ENCODE measurements at regions not wholly inside any gene's neighbourhood (a gene's known extent, or its start where the extent isn't known, plus 50 kb on each side); places are given as distances from the start of the nearest gene placed in this dataset.

DNA sequence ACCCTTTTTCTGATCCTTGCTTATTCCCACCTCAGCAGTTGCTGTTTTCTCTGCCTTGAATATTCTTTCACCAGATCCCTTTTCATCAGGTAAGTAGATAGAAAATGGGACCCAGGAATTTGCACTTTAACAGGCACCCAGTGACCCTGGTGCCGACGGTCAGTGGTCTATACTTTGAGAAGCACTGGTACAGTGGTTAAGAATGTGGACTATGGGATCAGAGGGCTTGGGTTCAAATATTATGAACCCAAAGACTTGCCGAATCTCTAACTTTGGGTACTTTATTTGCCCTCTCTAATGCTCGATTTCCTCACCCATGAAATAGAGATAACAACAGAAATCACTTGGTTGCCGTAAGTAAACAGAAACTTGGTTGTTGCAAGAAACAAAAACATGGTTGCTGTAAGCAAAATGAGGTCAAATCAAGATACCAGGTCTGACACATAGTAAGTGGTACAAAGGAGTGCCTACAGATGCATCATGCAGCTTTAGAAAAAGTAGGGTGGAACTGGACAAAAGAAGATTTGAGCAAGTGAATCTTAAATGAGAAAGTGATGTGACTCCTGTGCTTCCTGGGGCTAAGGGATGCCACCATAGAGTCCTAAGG, 69.5 kb upstream of the GLS start:
- no peak for DNase-seq

DNA sequence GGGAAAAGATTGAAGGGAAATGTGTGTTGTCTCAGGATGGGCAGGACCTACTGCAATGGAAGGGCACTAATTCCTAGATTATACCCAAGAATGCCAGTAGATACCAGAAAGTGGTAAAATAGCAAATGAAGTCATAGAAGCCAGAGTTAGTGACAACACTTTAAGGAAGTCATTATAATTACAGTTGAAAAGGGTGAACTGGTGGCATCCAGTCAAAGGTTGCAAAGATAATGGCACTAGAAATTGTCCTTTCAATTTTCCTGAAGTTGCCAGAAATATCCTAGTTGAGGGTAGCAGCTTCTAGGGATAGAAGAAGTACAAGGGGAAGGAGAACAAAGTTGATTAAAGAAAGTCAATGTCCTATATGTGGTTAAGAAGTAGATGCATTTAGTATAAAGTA, 68.8 kb upstream of the GLS start:
- DNase-seq = no peak

DNA sequence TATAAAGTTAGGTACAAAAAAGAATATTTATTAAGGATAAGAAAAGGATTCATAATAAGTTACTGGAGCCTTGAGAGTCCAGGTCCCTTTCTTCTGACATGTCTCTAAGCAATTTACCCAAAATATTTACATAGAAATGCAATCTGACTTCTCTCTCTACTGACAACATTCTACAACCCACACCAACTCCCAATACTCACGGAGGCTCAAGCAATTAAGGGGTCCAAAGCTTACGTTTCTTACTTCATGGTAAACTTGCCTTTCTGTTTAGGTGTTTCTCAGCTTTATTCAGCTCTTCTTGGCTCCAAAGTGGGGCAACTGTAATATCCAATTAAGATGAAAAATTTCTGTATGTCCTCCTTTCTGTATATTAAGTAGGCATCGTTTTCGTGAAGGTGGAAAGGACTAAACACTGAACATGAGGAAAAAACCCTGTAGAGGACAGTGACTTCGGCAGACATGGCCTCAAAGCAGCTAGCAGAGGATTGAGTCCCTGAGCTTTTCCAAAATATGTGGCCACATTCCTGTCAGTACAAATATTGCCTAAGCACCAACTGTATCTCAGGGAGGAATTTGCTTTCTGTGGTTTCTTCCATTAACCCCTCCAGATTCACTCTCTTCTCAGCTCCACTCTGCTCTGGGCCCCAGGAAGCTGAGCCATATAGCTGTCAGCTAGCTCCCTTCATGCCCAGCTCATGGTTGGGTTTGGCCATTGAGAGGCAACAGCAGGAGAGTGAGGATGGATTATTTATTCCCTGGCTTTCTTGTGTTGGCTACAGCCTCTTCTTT, 67.9 kb upstream of the GLS start:
- DNase-seq = no peak

DNA sequence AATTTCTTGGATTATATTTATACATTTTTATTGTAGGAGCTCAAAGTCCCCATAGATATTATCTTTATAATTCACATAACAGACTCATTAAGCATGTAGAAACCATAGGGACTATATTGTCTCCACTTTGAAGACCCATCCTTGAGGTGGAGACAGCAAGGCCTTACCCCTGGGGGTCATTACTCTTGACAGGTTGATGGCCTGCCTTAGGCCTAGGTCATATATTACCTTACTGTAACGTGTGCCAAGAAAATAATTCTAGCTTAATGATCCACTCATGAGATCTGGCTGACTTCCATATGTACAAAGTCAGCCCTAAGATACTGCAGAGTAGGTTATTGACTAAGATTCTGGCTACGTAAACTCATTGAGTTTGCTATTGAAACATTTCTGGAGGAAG, 65.4 kb upstream of the GLS start:
- no peak for DNase-seq

- no peak for DNase-seq
Observed at GRCh38 chr2:190817082-190817481, 63.5 kb upstream of the GLS start.

DNA sequence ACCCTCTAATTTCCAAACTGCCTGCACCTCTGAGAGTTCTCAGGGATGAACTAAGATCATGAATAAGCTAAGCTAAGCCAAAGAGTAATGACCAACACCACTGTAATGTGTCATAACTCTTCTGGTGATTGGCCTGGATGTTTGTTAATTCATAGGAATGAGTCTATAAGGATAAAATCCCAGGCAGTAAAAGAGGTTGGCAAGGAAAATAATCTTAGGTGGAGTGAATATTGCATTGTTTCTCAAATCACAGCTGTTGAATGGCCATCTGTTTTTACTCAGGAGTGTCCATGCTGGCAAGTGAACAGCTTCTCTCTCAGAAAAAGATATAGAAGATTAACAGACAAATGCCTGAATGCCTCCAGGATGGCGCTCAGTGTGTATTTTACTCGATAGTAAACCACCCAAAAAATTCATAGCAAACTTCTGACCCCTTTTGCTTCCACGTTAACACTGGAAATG, 60.8 kb upstream of the GLS start:
- DNase-seq = no peak

GRCh38 chr2:190820416-190820815, 60.2 kb upstream of the GLS start:
- DNase-seq = no peak

DNA sequence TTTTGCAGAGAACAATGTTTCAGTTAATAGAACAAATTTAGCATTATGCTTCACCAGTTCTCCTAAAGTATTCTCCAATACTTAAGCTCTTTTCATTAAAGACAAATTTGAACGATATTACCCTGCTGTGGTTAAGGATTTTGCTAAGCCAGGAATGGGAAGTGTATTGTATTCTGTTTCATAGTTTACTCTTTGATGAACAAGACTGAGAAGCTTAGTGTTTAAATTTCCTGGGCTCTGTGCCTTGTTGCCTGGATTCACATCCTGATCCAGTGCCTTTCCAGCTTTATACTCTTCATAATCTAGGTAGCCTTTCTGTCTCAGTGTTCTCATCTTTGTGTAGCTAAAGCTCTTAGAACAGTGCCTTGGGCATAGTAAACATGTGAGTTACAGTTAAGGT, 58.6 kb upstream of the GLS start:
- no peak for DNase-seq

- DNase-seq = no peak
Observed at GRCh38 chr2:190827720-190828119, 52.9 kb upstream of the GLS start.

DNA sequence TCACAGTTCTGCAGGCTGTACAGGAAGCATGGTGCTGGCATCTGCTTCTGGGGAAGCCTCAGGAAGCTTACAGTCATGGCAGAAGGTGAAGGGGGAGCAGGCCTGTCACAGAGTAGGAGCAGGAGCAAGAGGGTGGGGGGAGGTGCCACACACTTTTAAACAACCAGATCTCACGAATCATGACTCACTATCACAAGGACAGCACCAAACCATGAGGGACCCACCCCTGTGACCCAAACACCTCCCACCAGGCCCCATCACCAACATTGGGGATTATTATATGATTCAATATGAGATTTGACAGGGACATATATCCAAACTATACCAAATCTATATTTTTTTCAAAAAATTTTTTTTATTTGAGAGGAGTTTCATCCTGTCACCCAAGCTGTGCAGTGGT, 51.0 kb upstream of the GLS start:
- no peak for DNase-seq
